ENCODE measurements at regions not wholly inside any gene's neighbourhood (a gene's known extent, or its start where the extent isn't known, plus 50 kb on each side); places are given as distances from the start of the nearest gene placed in this dataset.
"Not testable (repeated sequence)": the region's sequence is repeated elsewhere in the genome, so short reads cannot be mapped to it uniquely, and the experiment has no call there.

DNA sequence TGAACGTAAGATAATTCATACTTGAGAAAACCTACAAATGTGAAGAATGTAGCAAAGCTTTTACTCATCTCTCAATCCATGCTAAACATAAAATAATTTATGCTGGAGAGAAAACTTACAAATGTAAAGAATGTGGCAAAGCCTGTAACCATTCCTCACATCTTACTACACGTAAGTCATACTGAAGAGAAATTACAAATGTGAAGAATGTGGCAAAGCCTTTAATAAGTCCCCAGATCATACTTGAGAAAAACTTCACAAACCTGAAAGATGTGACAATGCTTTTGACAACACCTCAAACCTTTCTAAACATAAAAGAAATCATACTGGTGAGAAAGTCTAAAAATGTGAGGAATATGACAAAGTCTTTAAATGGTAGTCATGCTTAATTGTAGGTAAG is 89.4 kb downstream of the ZNF675 start:
- no peaks in the 10 kb centered on the region for H3K27me3 Mint-ChIP-seq
- H3K36me3 Mint-ChIP-seq (ENCODE audit: low read depth): no peaks in the 10 kb centered on the region
- no peak for ATAC-seq
- peaks cover 21% of the 10 kb centered on the region for H3K9me3 Mint-ChIP-seq
- H3K4me1 Mint-ChIP-seq: no peaks in the 10 kb centered on the region
- DNase-seq: no peak
- no peak overlapping the region for H3K4me3 Mint-ChIP-seq
- no peak overlapping the region for H3K27ac Mint-ChIP-seq

DNA sequence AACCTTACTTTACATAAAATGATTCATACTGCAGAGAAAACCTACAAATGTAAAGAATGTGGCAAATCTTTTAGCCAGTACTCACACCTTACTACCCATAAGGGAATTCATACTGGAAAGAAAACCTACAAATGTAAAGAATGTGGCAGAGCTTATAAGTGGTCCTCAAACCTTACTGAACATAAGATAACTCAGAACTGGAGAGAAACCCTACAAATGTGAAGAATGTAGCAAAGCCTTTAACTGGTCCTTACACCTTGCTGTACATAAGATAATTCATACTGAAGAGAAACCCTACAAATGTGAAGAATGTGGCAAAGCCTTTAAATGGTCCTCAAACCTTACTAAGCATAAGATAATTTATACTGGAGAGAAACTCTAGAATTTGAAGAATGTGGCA is 90.1 kb downstream of the ZNF675 start:
- Mint-ChIP-seq H3K27ac (no peak overlapping the region), H3K36me3 (ENCODE audit: low read depth) (no peaks in the 10 kb centered on the region), H3K27me3 (no peaks in the 10 kb centered on the region), H3K4me3 (no peak overlapping the region), H3K4me1 (no peaks in the 10 kb centered on the region), H3K9me3 (peaks cover 24% of the 10 kb centered on the region)
- ATAC-seq (no peak), DNase-seq (no peak)

DNA sequence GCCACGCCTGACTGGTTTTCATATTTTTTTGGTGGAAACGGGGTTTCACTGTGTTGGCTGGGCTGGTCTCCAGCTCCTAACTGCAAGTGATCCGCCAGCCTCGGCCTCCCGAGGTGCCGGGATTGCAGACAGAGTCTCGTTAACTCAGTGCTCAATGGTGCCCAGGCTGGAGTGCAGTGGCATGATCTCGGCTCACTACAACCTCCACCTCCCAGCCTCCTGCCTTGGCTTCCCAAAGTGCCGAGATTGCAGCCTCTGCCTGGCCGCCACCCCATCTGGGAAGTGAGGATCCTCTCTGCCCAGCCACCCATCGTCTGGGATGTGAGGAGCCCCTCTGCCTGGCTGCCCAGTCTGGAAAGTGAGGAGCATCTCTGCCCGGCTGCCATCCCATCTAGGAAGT is 92.7 kb downstream of the ZNF675 start:
- ATAC-seq; H3K4me3 Mint-ChIP-seq; H3K27ac Mint-ChIP-seq; H3K27me3 Mint-ChIP-seq; DNase-seq; H3K36me3 Mint-ChIP-seq (ENCODE audit: low read depth); H3K4me1 Mint-ChIP-seq: not testable (repeated sequence)
- peaks cover 38% of the 10 kb centered on the region for H3K9me3 Mint-ChIP-seq

DNA sequence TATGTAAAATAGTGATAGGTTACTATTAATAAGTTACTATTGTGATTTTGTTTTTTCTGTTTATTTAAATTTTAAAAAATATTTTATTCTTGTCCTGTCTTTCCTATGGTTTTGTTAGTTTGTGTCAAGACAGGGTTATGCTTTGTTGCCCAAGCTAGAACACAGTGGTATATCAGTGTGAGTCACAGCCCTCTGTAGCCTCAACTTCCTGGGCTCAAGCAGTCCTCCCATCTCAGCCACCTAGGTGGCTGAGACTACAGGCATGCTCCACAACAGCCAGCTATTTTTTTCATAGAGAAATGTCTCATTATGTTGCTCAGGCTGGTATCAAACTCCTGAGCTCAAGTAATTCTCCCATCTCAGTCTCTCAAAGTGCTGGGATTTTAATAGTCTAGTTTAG is 99.5 kb downstream of the ZNF675 start:
- Mint-ChIP-seq H3K9me3 (peaks cover 28% of the 10 kb centered on the region), H3K27ac (no peak overlapping the region), H3K36me3 (ENCODE audit: low read depth) (peaks cover 2% of the 10 kb centered on the region), H3K4me1 (no peaks in the 10 kb centered on the region), H3K27me3 (no peaks in the 10 kb centered on the region), H3K4me3 (no peak overlapping the region)
- no peak for DNase-seq
- no peak for ATAC-seq

DNA sequence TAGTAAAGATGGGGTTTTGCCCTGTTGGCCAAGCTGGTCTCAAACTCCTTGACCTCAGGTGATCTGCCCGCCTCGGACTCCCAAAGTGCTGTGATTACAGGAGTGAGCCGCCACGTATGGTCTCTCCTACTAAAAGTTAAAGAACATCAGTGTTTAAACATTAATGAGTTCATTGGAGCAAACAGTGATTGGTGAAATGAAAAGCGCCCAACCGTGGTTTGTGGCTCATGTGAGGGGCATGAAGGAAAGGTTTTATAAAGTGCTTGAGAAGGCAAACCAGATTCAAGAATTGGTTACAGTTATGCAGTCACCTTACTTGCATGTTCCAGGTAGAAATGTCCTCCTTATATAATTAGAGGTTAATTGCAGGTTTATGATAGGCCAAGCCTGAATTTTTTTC is 109.5 kb downstream of the ZNF675 start:
- no peak for ATAC-seq
- no peak for DNase-seq
- Mint-ChIP-seq H3K4me1 (no peaks in the 10 kb centered on the region), H3K36me3 (ENCODE audit: low read depth) (peaks cover 3% of the 10 kb centered on the region), H3K27ac (no peak overlapping the region), H3K27me3 (no peaks in the 10 kb centered on the region), H3K9me3 (peaks cover 29% of the 10 kb centered on the region), H3K4me3 (no peak overlapping the region)

DNA sequence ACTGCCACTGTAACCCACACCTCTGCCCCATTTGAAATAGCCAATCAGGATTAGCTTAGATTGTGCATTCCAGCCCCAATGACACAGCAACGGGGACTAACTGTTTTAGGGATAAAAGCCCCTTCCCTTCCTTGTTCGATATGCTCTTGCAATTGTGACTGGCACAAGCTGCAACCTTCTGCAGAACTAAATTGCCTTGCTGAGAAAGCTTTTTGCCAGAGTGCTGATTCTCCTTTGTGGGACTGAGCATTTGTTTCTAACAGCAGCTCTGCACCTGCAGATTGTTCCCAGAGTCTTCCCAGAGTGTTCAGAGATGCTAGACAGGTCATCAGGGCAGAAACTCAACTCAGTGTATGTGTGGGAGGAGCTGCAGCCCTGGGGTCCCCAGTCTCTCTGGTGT is 115.8 kb downstream of the ZNF675 start:
- Mint-ChIP-seq H3K36me3 (ENCODE audit: low read depth) (peaks cover 6% of the 10 kb centered on the region), H3K9me3 (peaks cover 39% of the 10 kb centered on the region), H3K4me3 (no peak overlapping the region)

DNA sequence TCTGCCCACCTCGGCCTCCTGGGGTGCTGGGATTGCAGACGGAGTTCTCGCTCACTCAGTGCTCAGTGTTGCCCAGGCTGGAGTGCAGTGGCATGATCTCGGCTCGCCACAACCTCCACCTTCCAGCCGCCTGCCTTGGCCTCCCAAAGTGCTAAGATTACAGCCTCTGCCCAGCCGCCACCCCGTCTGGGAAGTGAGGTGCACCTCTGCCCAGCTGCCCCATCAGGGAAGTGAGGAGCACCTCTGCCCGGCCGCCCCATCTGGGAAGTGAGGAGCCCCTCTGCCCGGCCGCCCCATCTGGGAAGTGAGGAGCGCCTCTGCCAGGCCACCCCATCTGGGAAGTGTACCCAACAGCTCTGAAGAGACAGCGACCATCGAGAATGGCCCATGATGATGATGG is 118.9 kb downstream of the ZNF675 start:
- H3K27ac Mint-ChIP-seq; H3K4me3 Mint-ChIP-seq; H3K36me3 Mint-ChIP-seq (ENCODE audit: low read depth); H3K4me1 Mint-ChIP-seq; DNase-seq; H3K27me3 Mint-ChIP-seq; ATAC-seq: not testable (repeated sequence)
- H3K9me3 Mint-ChIP-seq: peaks cover 38% of the 10 kb centered on the region

More for the DNA sequence above, 115.8 kb downstream of the ZNF675 start:
- DNase-seq (no peak), ATAC-seq (no peak)
- Mint-ChIP-seq H3K27ac (no peak overlapping the region), H3K27me3 (no peaks in the 10 kb centered on the region), H3K4me1 (no peaks in the 10 kb centered on the region)

DNA sequence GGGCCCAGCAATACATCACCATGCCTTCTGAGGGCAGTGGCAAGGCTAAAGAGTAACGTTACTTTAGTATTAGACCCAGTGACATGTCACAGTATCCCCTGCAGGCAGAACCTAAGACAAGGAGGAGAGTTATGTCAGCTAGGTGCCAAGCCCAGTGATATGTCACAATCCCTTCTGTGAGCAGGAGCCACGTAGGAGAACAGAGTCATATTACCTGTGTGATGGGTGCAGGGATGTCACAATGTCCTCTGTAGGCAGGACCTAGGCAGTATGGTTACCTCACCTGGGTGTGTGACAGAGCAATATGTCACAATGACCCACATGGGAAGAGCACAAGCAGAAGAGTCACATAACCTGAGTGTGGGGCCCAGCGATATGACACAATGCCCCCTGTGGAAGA is 121.8 kb downstream of the ZNF675 start:
- H3K27ac Mint-ChIP-seq: no peak overlapping the region
- H3K36me3 Mint-ChIP-seq (ENCODE audit: low read depth): peaks cover 2% of the 10 kb centered on the region
- no peak overlapping the region for H3K4me3 Mint-ChIP-seq

DNA sequence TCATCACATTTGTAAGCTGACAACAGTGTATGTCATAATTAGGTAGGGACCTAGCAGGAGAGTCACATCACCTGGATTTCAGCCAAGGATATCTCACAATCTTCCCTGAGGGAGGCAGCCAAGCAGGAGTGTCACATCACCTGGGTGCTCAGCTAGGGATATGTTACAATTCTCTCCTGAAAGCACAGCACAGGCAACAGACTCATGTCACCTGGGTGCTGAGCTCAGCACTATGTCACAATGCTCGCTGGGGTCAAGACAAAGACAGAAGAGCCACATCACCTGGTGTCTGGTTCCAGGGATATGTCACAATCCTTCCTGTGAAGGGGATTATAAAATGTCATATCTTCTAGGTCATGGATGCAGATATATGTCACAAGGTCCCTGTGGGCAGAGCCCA is 123.7 kb downstream of the ZNF675 start:
- no peak overlapping the region for H3K4me3 Mint-ChIP-seq
- H3K9me3 Mint-ChIP-seq: peaks cover 19% of the 10 kb centered on the region
- no peaks in the 10 kb centered on the region for H3K4me1 Mint-ChIP-seq
- H3K27me3 Mint-ChIP-seq: no peaks in the 10 kb centered on the region
- H3K36me3 Mint-ChIP-seq (ENCODE audit: low read depth): no peaks in the 10 kb centered on the region
- H3K27ac Mint-ChIP-seq: no peak overlapping the region
- no peak for DNase-seq
- no peak for ATAC-seq

More for the DNA sequence above, 121.8 kb downstream of the ZNF675 start:
- ATAC-seq: peak; percentile 15
- DNase-seq: no peak
- Mint-ChIP-seq H3K9me3 (peaks cover 24% of the 10 kb centered on the region), H3K4me1 (no peaks in the 10 kb centered on the region), H3K27me3 (no peaks in the 10 kb centered on the region)

DNA sequence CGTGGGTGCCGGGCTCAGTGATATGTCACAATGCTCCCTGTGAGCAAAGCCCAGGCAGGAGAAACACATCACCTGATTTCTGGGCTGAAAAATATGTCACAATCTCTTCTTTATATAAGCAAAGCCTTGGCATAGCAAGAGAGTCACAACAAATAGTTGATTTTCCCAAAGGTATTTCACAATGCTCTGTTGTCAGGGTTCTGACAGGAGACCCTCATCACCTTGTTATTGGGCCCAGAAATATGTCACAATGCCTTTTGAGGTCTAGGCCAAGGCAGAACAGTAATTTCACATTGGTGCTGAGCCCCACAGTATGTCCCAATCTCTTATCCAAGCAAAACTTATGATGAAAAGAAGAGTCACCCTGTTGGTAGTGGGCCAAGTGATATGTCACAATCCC is 125.7 kb downstream of the ZNF675 start:
- Mint-ChIP-seq H3K9me3 (peaks cover 8% of the 10 kb centered on the region), H3K4me3 (no peak overlapping the region), H3K27ac (no peak overlapping the region), H3K4me1 (no peaks in the 10 kb centered on the region), H3K36me3 (ENCODE audit: low read depth) (no peaks in the 10 kb centered on the region), H3K27me3 (no peaks in the 10 kb centered on the region)
- ATAC-seq: no peak
- DNase-seq: no peak

DNA sequence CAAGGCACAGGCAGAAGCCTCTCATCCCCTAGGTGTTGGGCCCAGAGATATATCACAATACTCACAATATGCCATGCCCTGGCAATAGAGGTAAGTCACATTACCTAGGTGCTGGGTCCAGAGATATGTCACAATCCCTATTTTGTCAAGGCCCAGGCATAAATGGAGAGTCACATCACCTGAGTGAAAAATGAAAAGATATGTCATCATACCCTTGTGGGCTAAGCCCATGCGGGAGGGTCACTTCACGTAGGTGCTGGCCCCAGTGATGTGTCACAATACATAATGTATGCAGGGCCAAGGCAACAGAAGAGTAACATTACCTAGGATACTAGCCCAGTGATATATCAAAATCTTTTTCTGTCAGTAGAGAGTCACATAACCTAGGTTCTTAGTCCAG is 127.0 kb downstream of the ZNF675 start:
- peaks cover 8% of the 10 kb centered on the region for H3K9me3 Mint-ChIP-seq
- H3K4me3 Mint-ChIP-seq: no peak overlapping the region
- no peaks in the 10 kb centered on the region for H3K36me3 Mint-ChIP-seq (ENCODE audit: low read depth)
- H3K27ac Mint-ChIP-seq: no peak overlapping the region
- ATAC-seq: no peak
- H3K27me3 Mint-ChIP-seq: no peaks in the 10 kb centered on the region
- DNase-seq: no peak
- no peaks in the 10 kb centered on the region for H3K4me1 Mint-ChIP-seq

DNA sequence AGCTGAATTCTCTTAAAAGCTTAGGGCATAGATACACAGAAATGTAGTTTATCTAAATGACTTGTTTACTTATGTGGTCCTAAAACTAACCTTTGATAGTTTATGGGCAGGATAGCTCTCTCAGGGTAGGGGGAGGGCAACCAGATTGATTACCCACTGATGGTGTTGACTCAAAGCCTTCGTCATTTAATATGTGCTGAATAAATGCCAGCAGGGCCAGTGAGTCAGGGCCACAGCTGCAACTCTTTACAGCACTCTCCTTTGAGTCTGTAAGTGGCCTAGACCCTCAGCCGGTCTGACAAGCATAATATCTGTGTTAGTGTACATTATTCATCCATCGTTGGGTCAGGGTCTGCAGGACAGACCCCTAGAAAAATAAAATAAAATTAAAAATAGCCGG is 128.5 kb downstream of the ZNF675 start:
- no peaks in the 10 kb centered on the region for H3K9me3 Mint-ChIP-seq
- H3K36me3 Mint-ChIP-seq (ENCODE audit: low read depth): no peaks in the 10 kb centered on the region
- no peak overlapping the region for H3K4me3 Mint-ChIP-seq
- DNase-seq (no peak), ATAC-seq (no peak)
- no peak overlapping the region for H3K27ac Mint-ChIP-seq
- H3K27me3 Mint-ChIP-seq: no peaks in the 10 kb centered on the region
- H3K4me1 Mint-ChIP-seq: no peaks in the 10 kb centered on the region

DNA sequence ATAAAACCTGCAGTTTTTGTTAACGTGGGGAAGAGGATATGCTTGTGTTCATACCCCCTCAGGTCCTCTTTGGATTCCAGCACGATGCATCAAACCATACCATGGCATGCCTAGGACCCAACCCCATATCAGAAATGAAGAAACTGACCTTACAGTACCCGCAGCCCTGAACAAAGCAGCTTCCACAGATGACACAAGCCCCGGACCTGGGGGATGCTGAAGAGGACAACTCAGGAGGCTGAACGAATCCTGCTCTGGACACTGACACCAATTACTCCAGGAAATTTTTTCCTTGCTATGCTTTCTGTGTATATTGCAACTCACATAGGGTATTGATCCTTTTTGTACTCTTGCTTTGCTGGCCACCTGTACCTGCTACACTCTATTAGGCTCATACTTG is 129.6 kb downstream of the ZNF675 start:
- no peak overlapping the region for H3K4me3 Mint-ChIP-seq
- no peaks in the 10 kb centered on the region for H3K9me3 Mint-ChIP-seq
- DNase-seq (no peak), ATAC-seq (no peak)
- no peaks in the 10 kb centered on the region for H3K4me1 Mint-ChIP-seq
- H3K36me3 Mint-ChIP-seq (ENCODE audit: low read depth): no peaks in the 10 kb centered on the region
- H3K27ac Mint-ChIP-seq: no peak overlapping the region
- no peaks in the 10 kb centered on the region for H3K27me3 Mint-ChIP-seq

DNA sequence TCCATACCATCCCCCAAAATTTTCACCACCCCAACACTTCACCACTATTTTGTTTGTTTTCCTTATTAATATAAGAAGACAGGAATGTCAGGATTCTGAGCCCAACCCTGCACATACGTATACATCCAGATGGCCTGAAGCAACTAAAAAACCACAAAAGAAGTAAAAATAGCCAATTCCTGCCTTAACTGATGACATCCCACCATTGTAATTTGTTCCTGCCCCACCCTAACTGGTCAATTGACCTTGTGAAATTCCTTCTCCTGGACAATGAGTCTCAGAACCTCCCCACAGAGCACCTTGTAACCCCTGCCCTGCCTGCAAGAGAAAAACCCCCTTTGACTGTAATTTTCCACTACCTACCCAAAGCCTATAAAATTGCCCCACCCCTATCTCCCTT is 132.5 kb downstream of the ZNF675 start:
- Mint-ChIP-seq H3K9me3 (peaks cover 4% of the 10 kb centered on the region), H3K4me3 (no peak overlapping the region), H3K36me3 (ENCODE audit: low read depth) (no peaks in the 10 kb centered on the region), H3K27ac (no peak overlapping the region), H3K27me3 (no peaks in the 10 kb centered on the region), H3K4me1 (no peaks in the 10 kb centered on the region)
- ATAC-seq (no peak), DNase-seq (no peak)

DNA sequence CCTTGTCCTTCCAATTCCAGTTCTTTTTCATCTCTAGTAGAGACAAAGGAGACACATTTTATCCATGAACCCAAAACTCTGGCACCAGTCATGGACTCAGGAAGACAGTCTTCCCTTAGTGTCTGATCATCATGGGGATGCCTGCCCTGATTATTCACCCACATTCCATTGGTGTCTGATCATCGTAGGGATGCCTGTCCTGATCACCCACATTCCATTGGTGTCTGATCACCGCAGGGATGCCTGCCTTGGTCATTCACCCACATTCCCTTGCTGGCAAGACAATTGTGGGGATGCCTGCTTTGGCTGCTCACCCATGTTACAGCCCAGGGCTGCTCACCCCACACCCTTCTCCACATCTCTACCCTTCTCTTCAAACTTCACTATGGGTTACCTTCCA is 136.9 kb downstream of the ZNF675 start:
- H3K27me3 Mint-ChIP-seq; H3K9me3 Mint-ChIP-seq; DNase-seq; H3K36me3 Mint-ChIP-seq (ENCODE audit: low read depth); H3K4me3 Mint-ChIP-seq; H3K4me1 Mint-ChIP-seq; H3K27ac Mint-ChIP-seq; ATAC-seq: not testable (repeated sequence)

DNA sequence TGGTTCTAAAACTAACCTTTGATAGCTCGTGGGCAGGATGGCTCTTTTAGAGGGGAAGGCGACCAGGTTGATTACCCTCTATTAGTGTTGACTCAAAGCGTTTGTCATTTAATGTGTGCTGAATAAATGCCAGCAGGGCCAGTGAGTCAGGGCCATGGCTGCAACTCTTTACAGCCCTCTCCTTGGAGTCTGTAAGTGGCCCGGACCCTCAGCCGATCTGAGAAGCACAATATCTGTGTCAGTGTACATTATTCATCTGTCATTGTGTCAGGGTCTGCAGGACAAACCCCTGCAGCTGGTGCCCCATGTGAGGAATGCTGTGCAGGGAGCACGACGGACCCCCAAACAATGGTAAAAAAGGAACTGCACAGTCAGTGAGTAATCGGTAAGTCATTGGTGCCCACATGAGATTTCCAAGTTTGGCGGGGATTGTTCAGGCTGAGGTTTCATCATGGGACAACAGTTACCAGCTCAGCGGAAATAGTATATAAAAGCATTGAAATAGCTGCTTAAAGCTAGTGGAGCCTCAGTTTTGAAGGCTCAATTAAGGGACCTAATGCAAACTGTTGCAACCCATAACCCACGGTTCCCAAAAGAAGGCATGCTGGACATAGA is 139.1 kb downstream of the ZNF675 start:
- Mint-ChIP-seq H3K9me3 (peaks cover 4% of the 10 kb centered on the region), H3K27me3 (no peaks in the 10 kb centered on the region), H3K27ac (no peak overlapping the region), H3K4me1 (no peaks in the 10 kb centered on the region), H3K36me3 (ENCODE audit: low read depth) (no peaks in the 10 kb centered on the region), H3K4me3 (no peak overlapping the region)
- DNase-seq (no peak), ATAC-seq (no peak)
